Parathyroid adenoma (tissue), 2 donors: ENCODE measurements at regions not wholly inside any gene's neighbourhood (a gene's known extent, or its start where the extent isn't known, plus 50 kb on each side); places are given as distances from the start of the nearest gene placed in this dataset.
A peak's percentile ranks its signal among the peaks of the same experiment; 100 is the strongest.

Experiments used
- H2AFZ ChIP-seq: fragments of 300-600 bp; sonication (generic); one replicate; pipeline ENCODE4 v1.7.0; 2017; ENCODE audit warnings: antibody characterized with exemption, mild to moderate bottlenecking
- H3K27ac ChIP-seq: fragments of 300-600 bp; sonication (generic); one replicate; pipeline ENCODE4 v1.7.0; 2017
- H3K27me3 ChIP-seq: fragments of 300-600 bp; sonication (generic); one replicate; pipeline ENCODE4 v1.7.0; 2017; ENCODE audit warnings: low read length; ENCODE audit not compliant: control insufficient read depth, insufficient read depth
- H3K36me3 ChIP-seq: fragments of 300-600 bp; sonication (generic); one replicate; pipeline ENCODE4 v1.7.0; 2017; ENCODE audit warnings: low read length; ENCODE audit not compliant: control insufficient read depth, insufficient read depth
- H3K4me1 ChIP-seq: fragments of 300-600 bp; sonication (generic); one replicate; pipeline ENCODE4 v1.7.0; 2017; ENCODE audit warnings: control low read depth
- H3K4me2 ChIP-seq: fragments of 300-600 bp; sonication (generic); one replicate; pipeline ENCODE4 v1.7.0; 2017; ENCODE audit warnings: low read length
- H3K4me3 ChIP-seq: fragments of 300-600 bp; sonication (generic); one replicate; pipeline ENCODE4 v1.7.0; 2017; ENCODE audit warnings: low read depth, low read length
- H3K79me2 ChIP-seq: fragments of 300-600 bp; sonication (generic); one replicate; pipeline ENCODE4 v1.7.0; 2017; ENCODE audit warnings: control low read depth
- H3K9ac ChIP-seq: fragments of 300-600 bp; sonication (generic); one replicate; pipeline ENCODE4 v1.7.0; 2017; ENCODE audit warnings: mild to moderate bottlenecking
- H3K9me3 ChIP-seq: fragments of 300-600 bp; sonication (generic); one replicate; pipeline ENCODE4 v1.7.0; 2017; ENCODE audit warnings: low read length; ENCODE audit not compliant: control insufficient read depth
- CTCF ChIP-seq: fragments of 300-600 bp; sonication (generic); IDR thresholded peaks from one replicate; pipeline ENCODE4 v1.7.0; 2017; ENCODE audit warnings: antibody characterized with exemption, mild to moderate bottlenecking
- donor health status: primary hyperparathyroidism.

- Histone ChIP-seq H2AFZ (no peak overlapping the region), H3K79me2 (no peaks in the 10 kb centered on the region), H3K4me3 (no peak overlapping the region), H3K27ac (no peak overlapping the region), H3K36me3 (no peaks in the 10 kb centered on the region), H3K4me2 (no peak overlapping the region), H3K9me3 (no peaks in the 10 kb centered on the region), H3K27me3 (no peaks in the 10 kb centered on the region), H3K9ac (no peak overlapping the region), H3K4me1 (no peaks in the 10 kb centered on the region)
- TF ChIP-seq CTCF: no peak
Measured at GRCh38 chr5:125311743-125312142, 565.3 kb upstream of the ZNF608 start.

- Histone ChIP-seq H3K9ac (no peak overlapping the region), H3K27ac (no peak overlapping the region), H3K27me3 (no peaks in the 10 kb centered on the region), H3K4me1 (no peaks in the 10 kb centered on the region), H3K36me3 (no peaks in the 10 kb centered on the region), H3K79me2 (no peaks in the 10 kb centered on the region), H2AFZ (no peak overlapping the region), H3K9me3 (no peaks in the 10 kb centered on the region), H3K4me3 (no peak overlapping the region), H3K4me2 (no peak overlapping the region)
- TF ChIP-seq CTCF: no peak
Measured at GRCh38 chr5:125313555-125313954, 567.1 kb upstream of the ZNF608 start.

GRCh38 chr5:125315306-125315705 lies 568.9 kb upstream of the ZNF608 start:
- Histone ChIP-seq H2AFZ (no peak overlapping the region), H3K36me3 (no peaks in the 10 kb centered on the region), H3K79me2 (no peaks in the 10 kb centered on the region), H3K9me3 (no peaks in the 10 kb centered on the region), H3K4me1 (no peaks in the 10 kb centered on the region), H3K4me3 (no peak overlapping the region), H3K27ac (no peak overlapping the region), H3K9ac (no peak overlapping the region), H3K27me3 (no peaks in the 10 kb centered on the region), H3K4me2 (no peak overlapping the region)
- no peak for TF ChIP-seq CTCF

DNA sequence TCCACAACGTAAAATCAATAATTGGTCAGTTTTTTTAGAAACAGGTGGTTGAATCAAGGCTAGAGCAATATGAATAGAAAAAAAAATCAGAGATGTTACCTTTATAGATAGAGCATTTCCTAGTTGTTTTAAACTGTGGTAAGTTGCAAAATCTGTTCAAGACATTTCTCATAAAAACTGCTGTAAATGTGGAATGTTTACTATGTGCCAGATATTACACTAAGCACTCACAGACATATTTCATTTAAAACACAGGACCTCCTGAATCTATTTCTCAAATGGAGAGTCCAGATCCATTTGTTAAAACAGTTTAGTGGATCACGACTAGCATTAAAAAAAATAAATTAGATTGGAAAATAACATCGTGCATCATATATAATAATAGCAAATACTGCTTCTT lies 570.0 kb upstream of the ZNF608 start:
- no peak overlapping the region for H3K4me3 ChIP-seq
- H3K9ac ChIP-seq: no peak overlapping the region
- H3K27me3 ChIP-seq: no peaks in the 10 kb centered on the region
- no peak overlapping the region for H3K27ac ChIP-seq
- H3K79me2 ChIP-seq: no peaks in the 10 kb centered on the region
- H3K4me2 ChIP-seq: no peak overlapping the region
- no peak for TF ChIP-seq CTCF
- no peak overlapping the region for H2AFZ ChIP-seq
- H3K9me3 ChIP-seq: no peaks in the 10 kb centered on the region
- H3K4me1 ChIP-seq: no peaks in the 10 kb centered on the region
- no peaks in the 10 kb centered on the region for H3K36me3 ChIP-seq

DNA sequence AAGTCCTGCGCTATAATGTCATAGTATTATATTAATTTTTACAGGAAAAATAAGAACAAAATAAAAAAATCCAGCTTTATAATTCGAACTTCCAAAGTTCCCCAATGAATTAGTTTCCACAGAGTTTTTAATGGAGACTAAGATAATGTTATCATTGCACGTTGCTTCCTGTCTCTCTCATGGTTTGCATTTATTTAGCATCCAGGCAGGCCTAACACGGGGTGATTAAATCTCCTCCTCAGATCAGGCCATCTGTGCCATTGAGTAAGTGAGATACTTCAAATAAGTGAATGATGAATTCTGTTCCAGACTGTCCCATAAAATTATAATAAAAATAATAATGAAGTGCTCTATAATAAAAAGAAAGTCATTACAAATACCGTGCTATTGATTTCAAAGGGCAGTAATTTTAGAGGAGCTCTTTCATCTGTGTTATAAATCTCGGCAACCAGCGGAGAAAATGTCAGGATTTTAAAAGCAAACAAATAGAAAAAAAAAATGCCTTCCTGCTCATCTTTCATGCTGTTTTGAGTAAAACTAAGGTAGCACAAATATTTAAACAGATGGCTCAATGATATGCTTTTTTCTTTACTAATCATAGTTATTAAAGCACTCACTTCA lies 570.6 kb upstream of the ZNF608 start:
- H3K4me1 ChIP-seq: no peaks in the 10 kb centered on the region
- H2AFZ ChIP-seq: peak overlapping the region; percentile 47
- no peak for TF ChIP-seq CTCF
- no peak overlapping the region for H3K9ac ChIP-seq
- H3K36me3 ChIP-seq: no peaks in the 10 kb centered on the region
- H3K27me3 ChIP-seq: no peaks in the 10 kb centered on the region
- peak overlapping the region; percentile 2 for H3K27ac ChIP-seq
- no peak overlapping the region for H3K4me3 ChIP-seq
- H3K9me3 ChIP-seq: no peaks in the 10 kb centered on the region
- H3K4me2 ChIP-seq: no peak overlapping the region
- H3K79me2 ChIP-seq: no peaks in the 10 kb centered on the region
